HepG2 (cell line): ENCODE measurements at regions not wholly inside any gene's neighbourhood (a gene's known extent, or its start where the extent isn't known, plus 50 kb on each side); places are given as distances from the start of the nearest gene placed in this dataset.

Source experiments
- ATAC-seq: fragments of 200-7000 bp; cut with Tn5 transposase; 3 replicates; pipeline ENCODE4 v1.9.1; 2020; ENCODE audit warnings: mild to moderate bottlenecking, moderate library complexity
- BruUV-seq: library from RNA; stranded (reverse); fragments of 400-500 nt; replicated peaks from 2 replicates; lab custom pipeline; 2021; lab: Mats Ljungman, UMichigan
- CTCF ChIA-PET: fragments of 300-600 bp; formaldehyde crosslinking; extraction: SDS; loops from one replicate; lab custom pipeline; 2021; ENCODE audit warnings: low total read pairs, inconsistent platforms, low intra/inter-chr PET ratio; lab: Yijun Ruan, JAX
- POLR2A ChIA-PET: fragments of 350-600 bp; sonication (Branson Sonifier 250); formaldehyde crosslinking; loops from one replicate; lab custom pipeline; 2020; ENCODE audit warnings: antibody characterized with exemption, inconsistent platforms; lab: Yijun Ruan, JAX
- DNase-seq: peaks from one replicate; pipeline ENCODE4 v3.0.0-alpha.2; 2015; ENCODE audit warnings: low spot score
- FAIRE-seq: peaks from 3 replicates; lab custom pipeline; 2011; peaks lifted over from hg19 to GRCh38; lab: Jason Lieb, UNC
- H2AFZ ChIP-seq: one replicate; pipeline ENCODE4 v1.6.1; 2011; ENCODE audit warnings: low read length, inconsistent platforms
- H3K27ac ChIP-seq: fragments of 300-600 bp; 3 replicates; pipeline ENCODE4 v1.8.0; 2011; ENCODE audit warnings: mixed run types, mild to moderate bottlenecking, mixed read lengths, low read length, inconsistent platforms; ENCODE audit not compliant: insufficient read depth; ENCODE audit errors: extremely low read length
- H3K27me3 ChIP-seq, 2 experiments: fragments of 200-600 bp in 1 of 2; 2 replicates in 1 of 2; 3 replicates in 1 of 2; pipeline versions ENCODE4 v1.6.0 to v1.8.0; 2011; ENCODE audit warnings: low read length in 2 of 2, mild to moderate bottlenecking in 2 of 2, moderate library complexity in 2 of 2, inconsistent platforms in 1 of 2; ENCODE audit not compliant: insufficient read depth in 2 of 2, control insufficient read depth in 1 of 2
- H3K36me3 ChIP-seq, 2 experiments: fragments of 200-600 bp in 1 of 2; replicated peaks in 1 of 2; 2 replicates in 1 of 2; 3 replicates in 1 of 2; pipeline versions ENCODE4 v1.5.1 to v1.8.0; 2011; ENCODE audit warnings: low read length in 2 of 2, inconsistent platforms in 1 of 2; ENCODE audit not compliant: insufficient read depth in 2 of 2, control insufficient read depth in 1 of 2
- H3K4me1 ChIP-seq: 2 replicates; pipeline ENCODE4 v1.5.1; 2012; ENCODE audit warnings: low read length, inconsistent platforms; ENCODE audit not compliant: insufficient read depth
- H3K4me2 ChIP-seq: 2 replicates; pipeline ENCODE4 v1.6.0; 2011; ENCODE audit warnings: low read depth, low read length, inconsistent platforms
- H3K4me3 ChIP-seq, 3 experiments: fragments of 200-600 bp in 1 of 3; sonication (generic), shearing (Covaris generic) in 1 of 3; replicated peaks in 1 of 3; 2 replicates each; pipeline ENCODE4 v1.5.1; 2011 to 2016; ENCODE audit warnings: low read length in 3 of 3, inconsistent platforms in 2 of 3, low read depth in 2 of 3, mild to moderate bottlenecking in 2 of 3, control low read depth in 1 of 3, mixed read lengths in 1 of 3; ENCODE audit not compliant: insufficient read depth in 1 of 3
- H3K79me2 ChIP-seq: one replicate; pipeline ENCODE4 v1.6.1; 2011; ENCODE audit warnings: low read length, inconsistent platforms; ENCODE audit not compliant: insufficient read depth
- H3K9ac ChIP-seq: 2 replicates; pipeline ENCODE4 v1.6.0; 2011; ENCODE audit warnings: mild to moderate bottlenecking, low read depth, low read length, inconsistent platforms; ENCODE audit not compliant: insufficient read depth
- H3K9me3 ChIP-seq: 2 replicates; pipeline ENCODE4 v1.5.1; 2012; ENCODE audit warnings: mild to moderate bottlenecking, low read length
- H4K20me1 ChIP-seq: 2 replicates; pipeline ENCODE4 v1.6.0; 2011; ENCODE audit warnings: inconsistent platforms, mild to moderate bottlenecking, low read length, moderate library complexity; ENCODE audit not compliant: insufficient read depth
- KLF6 ChIP-seq: IDR thresholded peaks from 2 replicates; pipeline ENCODE4 v1.8.0; 2016; ENCODE audit warnings: missing biosample characterization, missing genetic modification reagents
- MZF1 ChIP-seq: sonication (generic); formaldehyde crosslinking; IDR thresholded peaks from 2 replicates; pipeline ENCODE4 v1.8.1; 2023; ENCODE audit warnings: mild to moderate bottlenecking, missing genetic modification reagents, borderline replicate concordance
- SMC3 ChIP-seq: IDR thresholded peaks from 2 replicates; pipeline ENCODE4 v1.6.1; 2011; ENCODE audit warnings: low read length, improper control_type of control experiment
- SRY ChIP-seq: sonication (generic); formaldehyde crosslinking; IDR thresholded peaks from 2 replicates; pipeline ENCODE4 v1.8.0; 2022; ENCODE audit warnings: mild to moderate bottlenecking, missing genetic modification reagents
- STAG1 ChIP-seq: sonication (generic); formaldehyde crosslinking; IDR thresholded peaks from 2 replicates; pipeline ENCODE4 v1.4.0; 2020; ENCODE audit warnings: missing genetic modification reagents
- ZFX ChIP-seq: sonication (generic); formaldehyde crosslinking; IDR thresholded peaks from 2 replicates; pipeline ENCODE4 v1.4.0; 2020; ENCODE audit warnings: mild to moderate bottlenecking, low read depth, missing genetic modification reagents, moderate library complexity
- ZNF230 ChIP-seq: sonication (generic); formaldehyde crosslinking; IDR thresholded peaks from 2 replicates; pipeline ENCODE4 v1.4.0; 2020; ENCODE audit warnings: mild to moderate bottlenecking, missing genetic modification reagents
- ZNF558 ChIP-seq: sonication (generic); formaldehyde crosslinking; IDR thresholded peaks from 2 replicates; pipeline ENCODE4 v1.9.0; 2022; ENCODE audit warnings: mild to moderate bottlenecking, missing genetic modification reagents, borderline replicate concordance
- ZNF780A ChIP-seq: sonication (generic); formaldehyde crosslinking; IDR thresholded peaks from 2 replicates; pipeline ENCODE4 v1.8.0; 2022; ENCODE audit warnings: mild to moderate bottlenecking, missing genetic modification reagents, moderate library complexity
- ZSCAN25 ChIP-seq: sonication (generic); formaldehyde crosslinking; IDR thresholded peaks from 2 replicates; pipeline ENCODE4 v1.8.0; 2022; ENCODE audit warnings: mild to moderate bottlenecking, missing genetic modification reagents
- WGBS: methylation state at CpG from one replicate; pipeline ENCODE4 v1.1.6; 2017; ENCODE audit warnings: low lambda C conversion rate; 5-methylcytosine and 5-hydroxymethylcytosine counted together
- in situ Hi-C: cut with HindIII; loops from 2 replicates; pipeline ENCODE4 v1.10.0; 2017; ENCODE audit warnings: low pct_unique_long_range_greater_than_20kb; ENCODE audit not compliant: extremely low pct_ligation_motif_present
- intact Hi-C: fragments of 100-400 bp; cut with micrococcal nuclease; formaldehyde crosslinking; loops from one replicate; pipeline ENCODE4 v1.10.0; 2022; ENCODE audit not compliant: unreplicated experiment
- TF ChIP-seq, protein P1 (sequence below): sonication (generic); formaldehyde crosslinking; IDR thresholded peaks from 2 replicates; pipeline ENCODE4 v1.5.0; 2020; ENCODE audit warnings: missing genetic modification reagents
- TF ChIP-seq, protein P2 (sequence below): IDR thresholded peaks from 2 replicates; pipeline ENCODE4 v1.6.1; 2016; ENCODE audit warnings: low read depth, missing genetic modification reagents, missing compliant biosample characterization
- TF ChIP-seq, protein P3 (sequence below): sonication (generic); formaldehyde crosslinking; IDR thresholded peaks from 2 replicates; pipeline ENCODE4; 2020; ENCODE audit warnings: missing genetic modification reagents, mild to moderate bottlenecking, borderline replicate concordance
- TF ChIP-seq, protein P4 (sequence below): sonication (generic); formaldehyde crosslinking; IDR thresholded peaks from 2 replicates; pipeline ENCODE4 v1.5.0; 2020; ENCODE audit warnings: mild to moderate bottlenecking, missing genetic modification reagents, moderate library complexity

DNA sequence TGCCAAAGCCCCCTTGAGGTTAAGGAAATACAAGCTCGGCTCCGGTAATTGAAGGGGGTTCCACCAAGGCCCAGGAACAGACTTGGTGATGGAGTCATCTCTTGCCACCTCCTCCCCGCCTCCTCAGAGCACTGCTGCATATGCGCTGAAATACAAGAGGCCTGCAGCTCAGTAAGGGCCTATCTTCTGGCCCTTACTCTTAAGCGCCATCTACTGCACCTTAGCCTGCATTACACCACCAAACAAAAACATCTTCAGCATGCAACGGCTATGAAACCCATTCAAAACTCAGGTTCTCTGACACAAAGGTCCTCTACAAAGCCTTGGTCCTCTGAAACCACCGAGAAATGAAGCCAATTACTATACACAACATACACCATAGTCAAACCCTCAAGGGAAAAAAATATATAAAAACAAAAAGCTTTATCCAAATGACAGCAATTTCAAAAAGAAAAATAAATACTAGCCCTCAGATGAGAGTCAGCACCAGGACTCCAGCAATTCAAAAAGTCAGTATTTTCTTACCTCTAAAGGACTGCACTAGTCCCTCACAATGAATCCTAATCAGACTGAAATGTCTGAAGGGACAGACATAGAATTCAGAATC lies 176.8 kb upstream of the TBX20 start:
- ChIA-PET POLR2A (no interaction called here), CTCF (no interaction called here)
- no peak overlapping the region for H3K4me3 ChIP-seq
- no peak for TF ChIP-seq MZF1 (CRISPR knock-in tag)
- no peak for TF ChIP-seq KLF6 (CRISPR knock-in tag)
- TF ChIP-seq ZNF780A (CRISPR knock-in tag) = no peak
- no peak for TF ChIP-seq ZNF558 (CRISPR knock-in tag)
- TF ChIP-seq ZNF230 (CRISPR knock-in tag) = no peak
- TF ChIP-seq SMC3 = peak; percentile 55
- TF ChIP-seq, protein P1, sequence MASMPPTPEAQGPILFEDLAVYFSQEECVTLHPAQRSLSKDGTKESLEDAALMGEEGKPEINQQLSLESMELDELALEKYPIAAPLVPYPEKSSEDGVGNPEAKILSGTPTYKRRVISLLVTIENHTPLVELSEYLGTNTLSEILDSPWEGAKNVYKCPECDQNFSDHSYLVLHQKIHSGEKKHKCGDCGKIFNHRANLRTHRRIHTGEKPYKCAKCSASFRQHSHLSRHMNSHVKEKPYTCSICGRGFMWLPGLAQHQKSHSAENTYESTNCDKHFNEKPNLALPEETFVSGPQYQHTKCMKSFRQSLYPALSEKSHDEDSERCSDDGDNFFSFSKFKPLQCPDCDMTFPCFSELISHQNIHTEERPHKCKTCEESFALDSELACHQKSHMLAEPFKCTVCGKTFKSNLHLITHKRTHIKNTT (CRISPR knock-in tag) = no peak
- TF ChIP-seq, protein P2, sequence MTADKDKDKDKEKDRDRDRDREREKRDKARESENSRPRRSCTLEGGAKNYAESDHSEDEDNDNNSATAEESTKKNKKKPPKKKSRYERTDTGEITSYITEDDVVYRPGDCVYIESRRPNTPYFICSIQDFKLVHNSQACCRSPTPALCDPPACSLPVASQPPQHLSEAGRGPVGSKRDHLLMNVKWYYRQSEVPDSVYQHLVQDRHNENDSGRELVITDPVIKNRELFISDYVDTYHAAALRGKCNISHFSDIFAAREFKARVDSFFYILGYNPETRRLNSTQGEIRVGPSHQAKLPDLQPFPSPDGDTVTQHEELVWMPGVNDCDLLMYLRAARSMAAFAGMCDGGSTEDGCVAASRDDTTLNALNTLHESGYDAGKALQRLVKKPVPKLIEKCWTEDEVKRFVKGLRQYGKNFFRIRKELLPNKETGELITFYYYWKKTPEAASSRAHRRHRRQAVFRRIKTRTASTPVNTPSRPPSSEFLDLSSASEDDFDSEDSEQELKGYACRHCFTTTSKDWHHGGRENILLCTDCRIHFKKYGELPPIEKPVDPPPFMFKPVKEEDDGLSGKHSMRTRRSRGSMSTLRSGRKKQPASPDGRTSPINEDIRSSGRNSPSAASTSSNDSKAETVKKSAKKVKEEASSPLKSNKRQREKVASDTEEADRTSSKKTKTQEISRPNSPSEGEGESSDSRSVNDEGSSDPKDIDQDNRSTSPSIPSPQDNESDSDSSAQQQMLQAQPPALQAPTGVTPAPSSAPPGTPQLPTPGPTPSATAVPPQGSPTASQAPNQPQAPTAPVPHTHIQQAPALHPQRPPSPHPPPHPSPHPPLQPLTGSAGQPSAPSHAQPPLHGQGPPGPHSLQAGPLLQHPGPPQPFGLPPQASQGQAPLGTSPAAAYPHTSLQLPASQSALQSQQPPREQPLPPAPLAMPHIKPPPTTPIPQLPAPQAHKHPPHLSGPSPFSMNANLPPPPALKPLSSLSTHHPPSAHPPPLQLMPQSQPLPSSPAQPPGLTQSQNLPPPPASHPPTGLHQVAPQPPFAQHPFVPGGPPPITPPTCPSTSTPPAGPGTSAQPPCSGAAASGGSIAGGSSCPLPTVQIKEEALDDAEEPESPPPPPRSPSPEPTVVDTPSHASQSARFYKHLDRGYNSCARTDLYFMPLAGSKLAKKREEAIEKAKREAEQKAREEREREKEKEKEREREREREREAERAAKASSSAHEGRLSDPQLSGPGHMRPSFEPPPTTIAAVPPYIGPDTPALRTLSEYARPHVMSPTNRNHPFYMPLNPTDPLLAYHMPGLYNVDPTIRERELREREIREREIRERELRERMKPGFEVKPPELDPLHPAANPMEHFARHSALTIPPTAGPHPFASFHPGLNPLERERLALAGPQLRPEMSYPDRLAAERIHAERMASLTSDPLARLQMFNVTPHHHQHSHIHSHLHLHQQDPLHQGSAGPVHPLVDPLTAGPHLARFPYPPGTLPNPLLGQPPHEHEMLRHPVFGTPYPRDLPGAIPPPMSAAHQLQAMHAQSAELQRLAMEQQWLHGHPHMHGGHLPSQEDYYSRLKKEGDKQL (CRISPR knock-in tag) = no peak
- TF ChIP-seq, protein P3, sequence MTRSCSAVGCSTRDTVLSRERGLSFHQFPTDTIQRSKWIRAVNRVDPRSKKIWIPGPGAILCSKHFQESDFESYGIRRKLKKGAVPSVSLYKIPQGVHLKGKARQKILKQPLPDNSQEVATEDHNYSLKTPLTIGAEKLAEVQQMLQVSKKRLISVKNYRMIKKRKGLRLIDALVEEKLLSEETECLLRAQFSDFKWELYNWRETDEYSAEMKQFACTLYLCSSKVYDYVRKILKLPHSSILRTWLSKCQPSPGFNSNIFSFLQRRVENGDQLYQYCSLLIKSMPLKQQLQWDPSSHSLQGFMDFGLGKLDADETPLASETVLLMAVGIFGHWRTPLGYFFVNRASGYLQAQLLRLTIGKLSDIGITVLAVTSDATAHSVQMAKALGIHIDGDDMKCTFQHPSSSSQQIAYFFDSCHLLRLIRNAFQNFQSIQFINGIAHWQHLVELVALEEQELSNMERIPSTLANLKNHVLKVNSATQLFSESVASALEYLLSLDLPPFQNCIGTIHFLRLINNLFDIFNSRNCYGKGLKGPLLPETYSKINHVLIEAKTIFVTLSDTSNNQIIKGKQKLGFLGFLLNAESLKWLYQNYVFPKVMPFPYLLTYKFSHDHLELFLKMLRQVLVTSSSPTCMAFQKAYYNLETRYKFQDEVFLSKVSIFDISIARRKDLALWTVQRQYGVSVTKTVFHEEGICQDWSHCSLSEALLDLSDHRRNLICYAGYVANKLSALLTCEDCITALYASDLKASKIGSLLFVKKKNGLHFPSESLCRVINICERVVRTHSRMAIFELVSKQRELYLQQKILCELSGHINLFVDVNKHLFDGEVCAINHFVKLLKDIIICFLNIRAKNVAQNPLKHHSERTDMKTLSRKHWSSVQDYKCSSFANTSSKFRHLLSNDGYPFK (CRISPR knock-in tag) = no peak
- TF ChIP-seq STAG1 (CRISPR knock-in tag) = peak; percentile 40
- TF ChIP-seq ZFX (CRISPR knock-in tag) = peak; percentile 25; the same call in 1 of the 2 replicates
- no peak for TF ChIP-seq SRY
- TF ChIP-seq, protein P4, sequence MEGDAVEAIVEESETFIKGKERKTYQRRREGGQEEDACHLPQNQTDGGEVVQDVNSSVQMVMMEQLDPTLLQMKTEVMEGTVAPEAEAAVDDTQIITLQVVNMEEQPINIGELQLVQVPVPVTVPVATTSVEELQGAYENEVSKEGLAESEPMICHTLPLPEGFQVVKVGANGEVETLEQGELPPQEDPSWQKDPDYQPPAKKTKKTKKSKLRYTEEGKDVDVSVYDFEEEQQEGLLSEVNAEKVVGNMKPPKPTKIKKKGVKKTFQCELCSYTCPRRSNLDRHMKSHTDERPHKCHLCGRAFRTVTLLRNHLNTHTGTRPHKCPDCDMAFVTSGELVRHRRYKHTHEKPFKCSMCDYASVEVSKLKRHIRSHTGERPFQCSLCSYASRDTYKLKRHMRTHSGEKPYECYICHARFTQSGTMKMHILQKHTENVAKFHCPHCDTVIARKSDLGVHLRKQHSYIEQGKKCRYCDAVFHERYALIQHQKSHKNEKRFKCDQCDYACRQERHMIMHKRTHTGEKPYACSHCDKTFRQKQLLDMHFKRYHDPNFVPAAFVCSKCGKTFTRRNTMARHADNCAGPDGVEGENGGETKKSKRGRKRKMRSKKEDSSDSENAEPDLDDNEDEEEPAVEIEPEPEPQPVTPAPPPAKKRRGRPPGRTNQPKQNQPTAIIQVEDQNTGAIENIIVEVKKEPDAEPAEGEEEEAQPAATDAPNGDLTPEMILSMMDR (CRISPR knock-in tag) = peak; percentile 66
- no peak for TF ChIP-seq ZSCAN25 (CRISPR knock-in tag)
- no peak overlapping the region for H3K27ac ChIP-seq
- no peaks in the 10 kb centered on the region; the same call in 1 of the 2 replicates for H3K9me3 ChIP-seq
- H2AFZ ChIP-seq = no peak overlapping the region
- no peaks in the 10 kb centered on the region for H4K20me1 ChIP-seq
- no peaks in the 10 kb centered on the region for H3K4me1 ChIP-seq
- 11% methylated on average over 5 of the region's 7 CpGs for WGBS
- in situ Hi-C loops = no loop called here
- H3K4me2 ChIP-seq = no peak overlapping the region
- H3K36me3 ChIP-seq = no peaks in the 10 kb centered on the region
- FAIRE-seq (no peak), ATAC-seq (peak; percentile 66), DNase-seq (peak; percentile 11)
- no peak overlapping the region for H3K9ac ChIP-seq
- H3K79me2 ChIP-seq = no peaks in the 10 kb centered on the region
- H3K27me3 ChIP-seq = no peaks in the 10 kb centered on the region
- intact Hi-C loops = no loop called here
- BruUV-seq = no TSS peak
